GM12865 (cell line): ENCODE measurements at regions not wholly inside any gene's neighbourhood (a gene's known extent, or its start where the extent isn't known, plus 50 kb on each side); places are given as distances from the start of the nearest gene placed in this dataset.

ENCODE experiments used
- DNase-seq: peaks from one replicate; pipeline ENCODE4 v3.0.0; 2010; ENCODE audit warnings: low read depth
- H3K4me3 ChIP-seq: 2 replicates; pipeline ENCODE4 v1.5.1; 2011; ENCODE audit warnings: mild to moderate bottlenecking, low read depth, low read length, control low read depth
- TF ChIP-seq, protein P1 (sequence below): IDR thresholded peaks from 2 replicates; pipeline ENCODE4 v1.5.1; 2011; ENCODE audit warnings: low read length, control low read depth, low read depth, inconsistent platforms; ENCODE audit not compliant: insufficient read depth; ENCODE audit errors: missing control alignments

DNA sequence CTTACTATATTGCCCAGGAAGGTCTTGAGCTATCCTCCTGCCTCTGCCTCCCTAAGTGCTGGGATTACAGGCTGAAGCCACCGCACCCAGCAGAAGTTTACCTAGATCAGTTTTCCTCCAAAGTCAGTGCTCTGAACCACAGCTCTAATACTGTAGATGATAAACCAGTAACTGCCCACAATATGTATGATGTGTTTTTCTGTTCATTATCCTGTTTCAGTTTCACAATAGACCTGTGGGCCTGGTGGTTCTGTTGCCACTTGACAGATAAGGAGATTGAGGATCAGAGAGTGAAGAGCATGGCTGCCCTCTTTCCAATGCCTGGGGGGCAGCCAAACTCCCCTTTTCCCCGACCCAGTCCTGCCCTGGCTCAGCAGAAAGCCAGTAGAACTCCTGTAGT, 87.0 kb downstream of the EFNB1 start:
- TF ChIP-seq, protein P1, sequence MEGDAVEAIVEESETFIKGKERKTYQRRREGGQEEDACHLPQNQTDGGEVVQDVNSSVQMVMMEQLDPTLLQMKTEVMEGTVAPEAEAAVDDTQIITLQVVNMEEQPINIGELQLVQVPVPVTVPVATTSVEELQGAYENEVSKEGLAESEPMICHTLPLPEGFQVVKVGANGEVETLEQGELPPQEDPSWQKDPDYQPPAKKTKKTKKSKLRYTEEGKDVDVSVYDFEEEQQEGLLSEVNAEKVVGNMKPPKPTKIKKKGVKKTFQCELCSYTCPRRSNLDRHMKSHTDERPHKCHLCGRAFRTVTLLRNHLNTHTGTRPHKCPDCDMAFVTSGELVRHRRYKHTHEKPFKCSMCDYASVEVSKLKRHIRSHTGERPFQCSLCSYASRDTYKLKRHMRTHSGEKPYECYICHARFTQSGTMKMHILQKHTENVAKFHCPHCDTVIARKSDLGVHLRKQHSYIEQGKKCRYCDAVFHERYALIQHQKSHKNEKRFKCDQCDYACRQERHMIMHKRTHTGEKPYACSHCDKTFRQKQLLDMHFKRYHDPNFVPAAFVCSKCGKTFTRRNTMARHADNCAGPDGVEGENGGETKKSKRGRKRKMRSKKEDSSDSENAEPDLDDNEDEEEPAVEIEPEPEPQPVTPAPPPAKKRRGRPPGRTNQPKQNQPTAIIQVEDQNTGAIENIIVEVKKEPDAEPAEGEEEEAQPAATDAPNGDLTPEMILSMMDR = no peak
- DNase-seq = no peak
- H3K4me3 ChIP-seq = no peak overlapping the region

DNA sequence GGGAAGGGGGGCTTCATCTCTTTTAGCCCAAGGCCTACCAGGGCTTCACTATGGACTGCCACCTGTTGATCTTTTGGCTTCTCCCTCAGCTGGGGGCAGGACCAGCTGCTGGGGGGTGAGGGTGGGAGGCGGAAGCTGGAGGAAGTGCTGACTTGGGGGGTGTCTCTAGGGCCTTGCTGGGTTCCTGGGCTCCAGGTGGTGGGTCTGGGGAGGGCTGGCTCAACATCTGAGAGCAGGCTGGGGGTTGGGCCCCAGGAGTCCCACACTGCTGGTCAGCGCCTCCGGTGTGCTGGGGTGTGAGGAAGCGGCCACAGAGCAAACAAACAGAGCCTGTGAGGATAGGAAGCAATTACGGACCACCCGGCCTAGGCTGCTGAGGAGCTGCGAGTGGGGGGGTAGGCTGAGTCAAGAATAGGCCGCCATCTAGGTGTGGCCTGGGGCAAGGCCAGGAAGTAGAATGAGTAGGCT, 85.7 kb downstream of the EFNB1 start:
- H3K4me3 ChIP-seq = no peak overlapping the region
- TF ChIP-seq, protein P1 = no peak
- DNase-seq = no peak

DNA sequence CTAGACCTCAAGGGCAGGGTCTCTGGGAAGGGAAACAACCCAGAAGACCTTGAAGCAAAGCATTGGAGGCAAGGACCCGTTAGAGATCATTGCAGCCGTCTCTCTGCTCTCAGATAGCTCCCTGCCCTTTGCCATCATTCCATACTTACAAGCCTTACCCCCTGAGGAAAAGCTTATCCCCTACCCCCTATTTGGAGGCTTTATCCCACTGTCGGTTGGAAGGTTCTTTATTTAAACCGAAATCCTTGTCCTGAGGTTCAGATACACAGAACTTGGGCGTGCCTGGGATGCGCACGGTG, 84.4 kb downstream of the EFNB1 start:
- DNase-seq = no peak
- TF ChIP-seq, protein P1 = no peak
- H3K4me3 ChIP-seq = no peak overlapping the region

DNA sequence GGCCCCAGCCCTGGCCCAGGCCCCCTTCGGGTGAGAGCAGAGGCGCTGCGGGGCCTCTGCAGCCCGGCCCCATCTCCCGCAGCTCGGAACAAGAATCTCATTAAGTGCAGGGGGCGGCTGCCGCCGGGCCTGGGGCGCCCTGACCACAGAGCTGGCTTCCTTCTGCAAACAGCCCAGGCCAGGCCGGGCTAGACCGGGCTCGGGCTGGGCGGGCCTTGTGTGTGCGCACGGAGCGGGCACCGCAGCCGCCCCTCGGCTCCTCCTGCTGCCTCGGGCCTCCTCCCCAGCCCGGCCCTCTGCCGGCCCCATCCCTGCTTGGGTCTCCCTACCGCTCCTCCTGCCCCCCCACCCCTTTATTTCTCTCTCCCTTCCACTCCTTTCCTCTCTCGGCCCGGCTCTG, 83.3 kb downstream of the EFNB1 start:
- H3K4me3 ChIP-seq = no peak overlapping the region
- DNase-seq = no peak
- TF ChIP-seq, protein P1 = no peak

DNA sequence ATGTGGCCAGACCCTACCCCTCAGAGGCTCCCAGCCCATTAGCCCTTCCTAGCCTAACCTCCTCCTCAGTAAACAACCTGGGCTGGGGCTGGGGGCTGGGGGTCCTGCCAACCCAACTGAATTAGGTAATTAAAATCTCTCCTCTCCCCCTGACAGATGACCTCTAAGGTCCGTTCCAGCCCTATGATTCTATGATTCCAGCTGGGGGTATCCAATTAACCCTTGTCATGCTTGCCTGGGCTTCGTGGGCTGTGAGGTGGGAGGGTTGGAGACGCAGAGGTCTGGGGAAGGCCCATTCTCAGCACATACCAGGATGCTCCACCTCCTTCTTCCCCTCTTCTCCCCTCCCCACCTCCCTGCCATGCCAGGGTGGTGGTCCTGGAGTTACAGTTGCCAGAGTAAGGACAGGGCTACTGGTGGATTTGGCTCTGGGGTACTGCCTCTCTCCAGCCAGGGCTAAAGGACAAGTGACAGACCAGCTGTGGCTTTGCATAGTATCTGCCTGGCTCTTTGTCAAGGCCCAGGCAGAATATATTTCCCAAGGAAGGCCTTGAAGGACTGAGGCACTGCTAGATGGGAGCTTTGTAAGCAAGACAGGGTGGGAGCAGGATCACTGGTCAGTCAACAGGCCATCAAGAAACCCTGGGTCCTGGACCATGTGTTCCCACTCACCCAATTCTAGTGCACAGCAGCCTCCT, 82.1 kb downstream of the EFNB1 start:
- no peak for DNase-seq
- H3K4me3 ChIP-seq = no peak overlapping the region
- TF ChIP-seq, protein P1 = no peak

DNA sequence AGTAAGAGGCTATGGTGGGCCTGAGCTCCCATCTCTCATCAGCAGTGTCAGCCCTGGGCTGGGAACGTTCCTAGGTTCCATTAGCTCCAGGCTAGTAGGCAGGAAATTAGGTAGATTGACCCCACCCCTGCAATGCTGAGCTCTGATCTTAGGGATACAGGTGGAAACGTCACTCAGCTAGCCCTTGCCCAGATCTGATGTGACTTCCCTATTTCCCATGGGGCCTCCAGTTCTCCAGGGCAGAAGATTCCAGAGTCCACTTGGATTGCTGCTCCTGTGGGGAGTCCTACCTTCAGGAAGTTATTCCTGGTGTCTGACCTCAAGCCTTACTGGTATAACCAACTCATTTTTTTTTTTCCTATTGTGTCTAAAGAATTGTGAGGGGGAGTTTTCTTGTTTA, 81.1 kb downstream of the EFNB1 start:
- TF ChIP-seq, protein P1 = no peak
- no peak for DNase-seq
- no peak overlapping the region for H3K4me3 ChIP-seq

DNA sequence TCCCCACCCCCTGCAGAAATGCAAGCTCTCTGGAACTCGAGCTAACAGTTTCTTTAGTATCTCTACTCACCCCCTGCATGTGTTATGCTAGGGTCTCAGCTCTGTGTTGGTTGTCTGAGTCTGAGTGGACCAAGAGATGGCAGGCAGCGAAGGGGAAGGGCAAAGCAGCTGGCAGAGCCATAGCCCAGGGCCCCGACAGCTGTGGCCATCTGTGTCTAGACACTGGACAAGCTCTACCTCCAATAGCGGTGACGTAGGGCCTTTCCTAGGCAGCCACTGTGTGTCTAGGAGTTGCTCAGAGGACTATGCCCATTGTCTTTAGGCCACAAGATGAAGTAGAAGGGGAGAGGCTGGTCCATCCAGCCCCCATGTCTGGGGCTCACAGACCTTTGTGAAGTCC, 79.2 kb downstream of the EFNB1 start:
- no peak overlapping the region for H3K4me3 ChIP-seq
- TF ChIP-seq, protein P1 = no peak
- no peak for DNase-seq
